HG02571 (cell line): ENCODE measurements at regions not wholly inside any gene's neighbourhood (a gene's known extent, or its start where the extent isn't known, plus 50 kb on each side); places are given as distances from the start of the nearest gene placed in this dataset.
A peak's percentile ranks its signal among the peaks of the same experiment; 100 is the strongest.

ENCODE experiments used
- ATAC-seq: cut with Tn5 transposase; IDR thresholded peaks from one replicate; pipeline ENCODE4 v1.9.1; 2021; ENCODE audit warnings: mild to moderate bottlenecking, moderate library complexity; ENCODE audit not compliant: unreplicated experiment

DNA sequence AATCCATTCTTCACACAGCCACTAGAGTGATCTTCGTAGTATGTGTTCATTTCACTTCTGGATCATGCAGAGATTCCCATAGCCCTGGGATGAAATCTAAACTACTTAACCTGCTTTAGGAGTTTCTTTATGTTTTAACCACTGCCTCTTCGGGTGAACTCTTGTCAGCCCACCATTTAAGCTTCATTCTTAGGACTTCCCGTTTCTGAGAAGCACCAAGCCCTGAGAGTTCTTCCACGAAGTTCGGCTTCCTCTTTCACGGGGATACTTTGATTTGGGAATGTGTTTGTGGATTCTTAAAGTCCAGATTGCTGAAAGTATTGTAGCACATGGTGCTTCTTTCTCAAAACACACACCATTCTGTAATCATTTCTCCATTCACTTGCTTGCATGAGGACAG is 205.0 kb downstream of the UBE2E3 start:
- no peak for ATAC-seq

DNA sequence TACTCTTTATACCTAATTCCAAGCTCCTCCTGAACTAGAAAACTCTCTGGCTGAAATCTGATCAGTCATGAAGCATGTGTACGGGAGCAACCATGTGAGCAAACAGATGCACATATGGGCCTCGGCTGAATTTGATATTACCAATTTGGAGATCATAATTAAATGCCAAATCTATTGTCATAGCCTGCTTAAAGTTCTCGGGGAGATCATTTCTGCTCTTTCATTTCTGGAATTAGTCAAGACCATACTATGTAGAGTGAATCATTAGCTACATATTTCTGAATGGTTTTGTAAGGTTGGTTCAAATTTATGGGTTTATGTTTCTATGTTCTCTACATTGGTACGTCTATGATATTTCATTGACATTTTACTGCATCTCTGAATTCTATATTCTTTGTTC is 205.5 kb downstream of the UBE2E3 start:
- no peak for ATAC-seq

DNA sequence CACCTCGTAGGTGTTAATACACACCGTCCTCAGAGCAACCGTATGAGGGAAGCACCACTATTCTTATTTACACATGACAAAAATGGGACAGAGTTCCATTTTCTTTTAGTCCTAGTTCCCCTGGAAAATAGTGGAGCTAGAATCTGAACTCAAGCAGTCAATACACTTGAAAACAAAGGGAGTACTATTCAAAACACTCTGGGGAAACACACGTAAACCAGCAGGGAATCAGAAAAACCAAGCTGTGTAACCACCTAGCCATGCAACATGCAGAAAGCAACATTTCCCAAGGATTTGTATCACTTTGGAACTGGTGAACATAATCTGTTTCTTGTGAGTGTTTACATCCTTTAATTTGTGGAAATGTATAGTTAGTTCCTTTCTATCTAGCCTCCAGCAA is 208.2 kb downstream of the UBE2E3 start:
- ATAC-seq = no peak

DNA sequence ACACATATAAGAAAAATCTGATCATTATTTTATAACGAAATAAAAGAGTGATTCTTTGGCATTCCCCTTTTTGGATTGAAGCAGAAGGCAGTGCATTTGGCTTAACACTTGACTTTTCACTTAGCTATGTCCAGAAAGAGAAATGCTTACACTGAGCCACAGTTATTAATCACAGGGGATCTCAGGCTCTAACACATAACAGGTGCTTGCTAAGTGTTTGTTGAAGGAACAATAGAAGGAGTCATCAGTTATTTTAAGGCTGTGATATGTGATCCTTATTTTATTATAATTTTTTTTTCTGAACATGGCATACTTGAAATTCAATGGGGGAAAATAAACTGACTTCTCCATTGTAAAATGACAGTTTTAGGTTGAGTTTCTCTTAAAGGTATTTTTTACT is 209.5 kb downstream of the UBE2E3 start:
- ATAC-seq = no peak

DNA sequence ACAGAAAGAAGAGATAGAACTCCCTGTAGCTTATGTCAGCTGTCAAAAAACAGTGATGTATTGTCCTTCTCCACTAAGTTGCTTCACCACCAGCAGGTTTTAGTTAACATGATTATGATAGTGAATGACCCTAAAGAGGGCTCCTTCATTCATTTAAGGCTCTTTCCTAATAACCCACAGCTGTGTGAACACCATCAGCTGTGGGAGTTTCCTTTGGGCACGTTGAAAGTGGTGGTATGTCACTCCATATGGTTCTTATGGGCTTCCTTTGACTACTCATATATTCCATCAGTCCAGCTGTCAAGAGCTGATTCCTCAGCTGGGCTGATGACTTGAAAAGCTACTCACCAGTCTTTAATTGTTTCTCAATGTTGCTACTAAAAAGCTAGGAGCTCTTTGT is 210.3 kb downstream of the UBE2E3 start:
- no peak for ATAC-seq

DNA sequence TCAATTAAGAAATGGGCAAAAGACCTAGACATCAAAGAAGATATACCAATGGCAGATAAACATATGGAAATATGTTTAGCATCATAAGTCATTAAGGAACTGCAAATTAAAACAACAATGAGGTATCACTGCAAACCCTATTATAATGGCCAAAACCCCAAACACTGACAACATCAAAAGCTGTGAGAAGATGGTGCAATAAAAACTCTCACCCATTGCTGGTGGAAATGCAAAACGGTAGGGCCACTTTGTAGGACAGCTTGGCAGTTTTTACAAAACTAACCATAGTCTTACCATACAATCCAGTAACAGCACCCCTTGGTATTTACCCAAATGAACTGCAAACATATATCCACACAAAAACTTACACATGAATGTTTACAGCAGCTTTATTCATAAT is 213.1 kb downstream of the UBE2E3 start:
- ATAC-seq = no peak

DNA sequence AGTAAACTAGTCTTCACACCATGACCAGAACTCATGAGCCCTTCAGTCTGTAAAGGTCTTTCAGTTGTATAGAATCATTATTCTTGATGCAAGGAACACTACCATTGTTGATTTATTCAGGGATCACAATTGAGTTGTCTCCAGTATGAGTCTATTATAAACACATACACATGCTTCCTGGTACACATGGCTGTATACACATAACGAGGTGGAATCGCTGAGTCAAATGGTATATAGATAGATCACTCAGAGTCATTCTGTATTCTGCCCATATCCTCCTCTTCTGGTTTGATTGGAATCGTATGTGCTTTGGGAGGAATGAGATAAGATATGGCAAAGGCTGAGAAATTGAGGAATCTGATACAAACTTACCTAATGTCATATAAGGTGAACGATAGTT is 216.0 kb downstream of the UBE2E3 start:
- no peak for ATAC-seq

DNA sequence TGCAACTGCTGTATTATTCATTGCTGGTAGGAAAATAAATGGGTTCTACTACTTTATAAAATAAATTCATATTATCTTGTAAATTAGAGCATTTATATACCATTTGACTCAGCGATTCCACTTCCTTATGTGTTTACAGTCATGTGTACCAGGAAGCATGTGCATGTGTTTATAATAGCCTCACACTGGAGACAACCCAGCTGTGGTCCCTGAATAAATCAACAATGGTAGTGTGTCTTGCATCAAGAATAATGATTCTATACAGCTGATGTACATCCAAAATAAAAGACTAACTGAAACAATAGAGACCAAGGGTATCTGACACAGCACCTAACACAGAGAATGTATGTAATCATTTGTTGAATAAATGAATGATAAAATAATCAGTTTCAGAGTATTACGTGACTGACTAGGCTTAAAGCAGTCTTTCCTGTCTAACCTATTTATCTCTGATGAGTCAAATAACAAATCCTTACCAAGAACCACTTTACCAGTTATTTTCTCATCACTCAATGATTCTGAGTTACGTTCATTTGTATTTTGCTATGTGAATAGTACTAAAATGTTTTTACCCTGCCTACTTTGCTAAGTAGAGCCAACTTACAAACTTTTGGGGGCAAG is 216.8 kb downstream of the UBE2E3 start:
- no peak for ATAC-seq

DNA sequence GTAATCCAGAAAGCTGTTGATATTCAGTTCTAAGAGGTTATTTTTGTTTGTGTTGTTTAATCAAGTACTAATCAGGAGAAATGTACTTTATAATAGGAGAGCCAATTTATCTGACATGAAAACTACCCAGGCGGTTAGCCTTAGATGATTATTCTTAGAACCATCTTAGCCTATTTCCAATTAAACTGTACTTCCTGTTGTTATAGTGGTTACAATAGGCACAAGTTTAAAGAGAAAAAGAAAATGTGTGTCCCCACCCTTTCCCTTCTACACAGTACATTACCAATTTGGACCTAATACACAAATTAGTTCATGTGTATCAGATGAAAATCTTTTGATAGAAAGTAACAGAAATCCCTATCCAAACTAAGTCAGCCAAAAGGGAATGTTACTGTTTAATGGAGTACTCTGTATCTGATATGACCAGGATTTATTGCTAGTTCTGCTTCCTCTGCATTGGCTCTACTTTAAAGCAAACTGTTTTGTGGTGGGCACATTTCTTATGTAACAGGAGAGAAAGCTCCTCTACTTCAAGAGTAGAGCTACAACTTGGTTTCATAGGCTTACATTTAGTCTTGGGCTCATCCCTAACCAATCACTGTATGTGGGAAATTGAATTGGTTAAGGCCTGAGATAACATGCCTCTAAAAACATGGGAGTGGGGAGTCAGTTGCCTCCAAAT is 217.9 kb downstream of the UBE2E3 start:
- no peak for ATAC-seq

DNA sequence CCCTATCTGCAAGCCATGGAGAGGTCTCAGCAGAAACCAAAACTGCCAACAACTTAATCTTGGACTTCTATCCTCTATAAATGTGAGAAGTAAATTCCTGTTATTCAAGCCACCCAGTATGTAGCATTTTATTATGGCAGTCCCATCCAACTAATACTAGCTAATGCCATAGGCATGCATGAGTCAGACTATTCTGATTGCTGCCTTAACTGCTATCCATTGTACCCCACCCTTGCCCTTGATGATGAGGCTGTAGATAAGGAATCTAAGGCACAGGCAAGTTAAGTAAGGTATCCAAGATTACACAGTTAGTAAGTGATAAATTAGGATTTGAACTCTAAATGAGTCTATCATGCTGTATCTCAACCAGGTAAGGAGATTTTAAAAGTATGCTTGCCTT is 223.0 kb downstream of the UBE2E3 start:
- no peak for ATAC-seq

DNA sequence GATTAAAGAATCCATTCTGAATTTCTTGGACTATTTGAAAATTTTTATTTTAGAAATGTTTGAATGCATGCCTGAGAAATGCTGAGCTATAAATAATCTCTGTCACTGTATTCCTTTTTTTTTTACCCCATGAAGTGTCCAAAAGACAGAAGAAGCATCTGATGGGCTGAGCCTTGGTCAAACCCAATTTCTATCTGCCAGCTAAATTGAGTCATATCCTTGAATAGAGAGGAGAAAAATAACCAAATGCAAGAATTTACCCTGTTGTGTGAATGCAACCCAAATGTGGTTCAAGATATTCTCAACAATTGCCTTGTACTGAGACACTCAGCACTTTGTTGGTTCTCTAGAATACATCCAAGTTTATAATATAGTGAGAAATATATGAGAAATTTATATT is 223.5 kb downstream of the UBE2E3 start:
- ATAC-seq = no peak

DNA sequence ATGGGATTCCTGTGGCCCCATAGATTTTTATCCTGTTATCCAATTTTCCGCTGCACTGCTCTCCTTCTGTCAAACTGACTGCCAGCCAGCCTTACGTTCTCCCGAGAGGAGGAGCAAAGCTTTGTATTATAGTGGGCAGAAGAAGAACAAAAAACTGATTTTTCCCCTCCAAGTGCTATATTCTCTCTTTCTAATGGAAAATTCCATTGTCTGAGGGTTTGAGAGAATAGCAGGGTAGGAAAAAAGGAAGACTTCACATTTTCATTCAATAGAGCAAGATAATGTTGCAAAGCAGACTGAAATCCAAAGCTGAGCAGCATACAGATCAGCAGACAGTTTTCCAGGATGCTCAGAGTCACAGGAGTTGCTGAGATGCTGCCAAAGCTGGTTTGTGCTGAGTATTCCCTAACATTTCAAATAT is 238.0 kb downstream of the UBE2E3 start:
- ATAC-seq = no peak

DNA sequence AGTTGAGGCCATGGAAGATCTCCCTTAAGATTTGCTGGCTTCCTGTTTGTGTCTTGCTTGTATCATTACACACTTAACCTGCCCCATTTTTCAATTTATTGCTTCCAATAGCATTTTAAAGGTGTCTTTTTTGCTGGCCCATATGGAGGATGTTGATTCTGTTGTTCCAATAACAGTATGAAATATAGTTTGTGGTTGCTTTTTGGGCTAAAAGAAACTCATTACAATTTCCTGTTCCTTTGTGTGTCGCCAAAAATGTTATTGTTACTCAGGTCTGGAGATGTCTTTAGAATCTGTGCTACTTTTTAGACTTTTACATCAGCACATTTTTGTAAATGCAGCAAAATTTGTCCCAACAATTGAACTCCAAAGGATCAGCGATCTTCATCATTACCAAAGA is 234.0 kb upstream of the ITGA4 start:
- no peak for ATAC-seq

DNA sequence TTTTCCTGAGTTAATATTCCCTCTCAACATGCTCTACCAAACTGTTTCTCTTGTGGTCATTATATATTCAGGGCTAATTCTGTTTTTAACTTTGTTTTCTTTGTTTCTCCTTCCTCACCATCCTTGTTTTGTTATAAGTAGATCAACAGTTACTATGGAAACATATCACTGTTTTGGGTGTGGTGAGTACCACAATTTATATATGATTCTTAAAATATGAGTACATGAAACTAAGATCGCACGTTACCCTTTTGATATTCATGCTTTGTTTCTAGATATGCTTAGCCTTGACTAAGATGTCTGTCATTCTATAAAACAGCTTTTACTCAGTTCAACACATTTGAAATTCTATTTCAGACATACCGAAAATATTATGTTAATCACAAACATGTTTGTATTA is 232.3 kb upstream of the ITGA4 start:
- no peak for ATAC-seq

DNA sequence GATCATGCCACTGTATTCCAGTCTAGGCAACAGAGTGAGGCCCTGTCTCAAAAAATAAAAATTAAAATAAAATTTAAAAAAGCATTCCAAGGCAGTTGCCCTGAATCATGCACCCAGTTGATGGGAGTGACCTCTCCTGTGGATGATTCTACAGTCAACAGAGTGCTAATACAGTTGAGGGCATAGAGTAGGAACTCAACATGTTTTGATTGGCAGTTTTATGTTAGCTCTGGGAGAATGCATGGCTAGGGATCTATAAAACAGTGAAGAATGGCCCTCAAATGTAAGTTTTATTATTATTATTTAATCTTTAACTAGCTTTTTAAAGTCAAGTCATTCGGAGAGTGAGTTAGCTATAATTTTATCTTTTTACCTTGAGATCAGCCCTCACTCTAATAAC is 228.5 kb upstream of the ITGA4 start:
- ATAC-seq = no peak

DNA sequence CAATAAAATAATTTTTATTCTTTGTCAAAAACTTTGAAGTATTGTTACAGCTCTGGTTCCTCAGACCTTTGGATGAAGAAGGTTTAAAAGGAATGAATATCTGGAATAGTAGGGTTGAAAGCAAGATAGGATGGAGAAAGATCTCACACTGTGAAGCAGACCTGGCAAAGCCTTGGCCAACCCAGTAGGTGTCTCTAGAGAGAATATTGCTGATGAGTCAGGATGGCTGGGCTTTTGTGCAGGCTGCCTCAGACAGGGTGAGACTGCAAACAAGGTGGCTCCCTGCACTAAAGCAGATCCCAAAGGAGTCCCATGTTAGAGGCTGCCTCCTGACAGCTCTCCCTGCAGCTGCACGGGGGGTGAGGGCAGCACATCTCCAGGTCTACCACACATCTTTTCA is 226.0 kb upstream of the ITGA4 start:
- no peak for ATAC-seq

DNA sequence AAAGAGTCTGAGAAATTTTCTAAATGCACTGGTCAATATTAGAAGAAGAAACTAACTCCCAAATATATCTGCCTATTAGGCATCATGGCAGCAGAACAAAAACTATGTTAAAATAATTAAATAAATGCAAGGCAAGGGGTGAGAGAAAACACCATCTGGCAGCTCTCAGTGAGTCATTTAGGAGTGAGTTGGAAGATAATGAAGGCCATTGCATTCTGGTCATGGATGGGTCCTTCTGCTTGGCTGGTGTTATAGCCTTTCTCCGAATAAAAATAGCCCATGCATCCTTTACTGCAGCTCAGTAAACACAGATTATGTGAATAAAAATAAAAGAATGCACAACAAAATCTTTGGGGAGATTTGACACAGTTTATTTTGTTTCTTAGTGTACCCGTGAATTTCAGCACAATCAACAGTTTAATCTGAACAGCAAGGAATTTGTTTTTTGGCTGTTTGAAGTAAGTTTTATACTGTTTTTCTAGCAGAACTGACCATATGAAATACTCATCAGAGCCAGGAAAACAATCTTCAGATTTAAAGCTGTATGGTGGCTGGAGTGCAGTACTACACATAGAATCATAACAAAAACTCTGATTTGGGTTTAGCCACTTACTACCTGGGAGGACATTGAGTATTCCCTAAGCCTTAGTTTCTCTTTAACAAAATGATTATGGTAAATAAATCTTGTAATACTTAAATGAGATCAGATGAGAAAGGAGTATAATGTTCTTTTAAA is 225.1 kb upstream of the ITGA4 start:
- no peak for ATAC-seq

DNA sequence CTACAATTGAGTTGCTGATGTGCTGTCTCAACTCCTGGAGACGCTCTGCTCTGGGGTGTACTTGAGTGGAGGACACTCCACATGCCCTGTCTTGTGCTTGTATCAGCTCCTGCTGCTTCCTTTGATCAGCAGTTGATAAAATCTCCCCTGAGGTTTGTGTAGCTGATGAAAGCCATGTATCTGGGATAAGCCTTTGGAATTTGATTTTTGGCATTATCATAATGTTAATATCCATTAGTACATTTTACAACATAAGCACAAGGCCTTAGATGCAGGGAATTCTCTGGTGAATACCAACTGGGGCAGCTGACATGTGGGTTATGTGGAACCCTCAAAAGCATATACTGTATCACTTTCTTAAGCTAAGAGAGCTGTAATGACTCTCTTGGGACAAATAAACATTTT is 222.7 kb upstream of the ITGA4 start:
- ATAC-seq = no peak

DNA sequence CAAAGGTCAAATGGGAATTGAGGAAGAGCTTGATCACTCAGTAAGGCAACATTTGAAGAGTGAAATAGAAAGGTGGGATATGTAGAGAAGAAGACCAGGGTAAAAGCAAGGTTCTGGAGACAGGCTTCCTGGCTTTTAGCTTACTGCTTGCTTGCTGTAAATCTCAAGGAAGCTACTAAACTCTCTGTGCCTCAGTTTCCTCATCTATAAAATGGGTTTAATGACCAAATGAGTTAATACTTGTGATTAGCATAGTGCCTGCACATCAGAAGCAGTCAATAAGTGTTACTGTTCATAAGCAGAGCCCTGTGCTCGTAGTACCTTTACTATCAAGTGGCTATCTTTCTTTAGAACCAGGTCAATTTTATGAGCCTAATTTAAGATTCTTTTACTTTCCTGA is 222.2 kb upstream of the ITGA4 start:
- no peak for ATAC-seq

DNA sequence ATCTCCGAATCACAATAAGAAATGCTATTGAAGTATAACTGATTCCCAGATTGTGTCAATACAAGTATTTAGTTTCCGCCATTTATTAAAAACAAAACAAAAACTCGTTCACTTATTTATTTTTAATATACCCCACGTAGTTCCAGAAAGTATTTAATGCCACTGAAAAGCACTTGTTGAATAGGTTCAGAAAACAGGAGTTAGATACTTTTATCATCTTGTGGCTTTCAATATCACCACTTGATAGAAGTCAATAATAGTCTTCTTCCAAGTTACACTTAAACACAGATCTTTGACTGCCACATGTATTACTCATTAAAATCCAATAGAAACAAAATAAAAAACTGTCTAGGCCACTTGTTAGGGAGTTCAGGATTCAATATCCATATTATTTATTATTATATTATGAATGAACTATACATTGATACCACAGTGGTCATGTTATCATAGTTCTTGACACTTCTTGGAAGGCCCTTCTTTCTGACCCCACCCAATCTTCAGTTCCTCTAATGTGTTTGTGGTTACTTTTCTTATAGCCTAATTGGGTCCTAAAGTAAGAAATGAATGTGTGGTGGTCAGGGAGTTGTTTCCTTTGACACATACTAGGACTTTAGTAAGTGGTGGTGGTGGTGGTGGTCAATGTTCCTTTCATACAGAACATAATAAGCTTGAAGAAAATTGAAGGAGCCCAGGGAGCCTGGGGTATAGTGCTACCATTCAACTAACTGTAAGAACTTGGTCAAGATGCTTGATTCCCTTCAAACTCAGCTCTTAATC is 221.3 kb upstream of the ITGA4 start:
- peak; percentile 93 for ATAC-seq

DNA sequence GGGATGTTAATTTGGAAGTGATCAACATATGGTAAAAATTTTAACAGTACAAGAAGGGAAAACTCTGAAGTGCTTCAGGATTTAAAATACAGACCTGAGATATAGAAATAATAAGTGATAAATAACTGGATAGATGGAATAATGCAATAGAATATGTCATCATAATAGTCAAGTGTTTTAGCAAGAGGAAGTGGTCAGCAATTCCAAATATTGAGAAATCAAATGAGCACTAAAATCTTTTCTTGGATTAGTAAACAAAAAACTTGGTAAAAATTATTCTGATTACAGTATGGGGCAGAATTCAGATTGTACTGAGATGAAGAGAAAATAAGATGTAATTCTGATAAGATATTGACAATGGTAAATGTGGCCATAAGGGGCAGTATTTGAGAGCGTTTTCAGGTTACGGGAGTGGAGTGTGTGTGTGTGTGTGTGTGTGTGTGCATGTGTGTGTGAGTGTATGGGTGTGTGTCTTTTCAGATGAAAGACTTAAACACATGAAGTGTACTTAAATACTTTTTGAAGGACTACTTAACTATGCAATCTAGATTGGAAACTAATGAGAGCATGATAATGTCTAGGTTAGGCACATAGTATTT is 217.9 kb upstream of the ITGA4 start:
- no peak for ATAC-seq
